Endothelial cell of umbilical vein (primary cell): ENCODE measurements at regions not wholly inside any gene's neighbourhood (a gene's known extent, or its start where the extent isn't known, plus 50 kb on each side); places are given as distances from the start of the nearest gene placed in this dataset.

ENCODE experiments used
- CTCF ChIP-seq, 2 donors: IDR thresholded peaks; 1 replicate in 1 of 2; 2 replicates in 1 of 2; pipeline ENCODE4 v1.5.1; 2011; ENCODE audit warnings: low read length in 2 of 2, mild to moderate bottlenecking in 2 of 2, moderate library complexity in 2 of 2, control low read depth in 1 of 2, inconsistent platforms in 1 of 2, low read depth in 1 of 2; ENCODE audit not compliant: insufficient read depth in 1 of 2; ENCODE audit errors: extremely low read depth in 1 of 2
- POLR2A ChIP-seq: IDR thresholded peaks from 2 replicates; pipeline ENCODE4 v1.6.1; 2012; ENCODE audit warnings: low read depth, mild to moderate bottlenecking, control low read depth, low read length
- POLR2AphosphoS5 ChIP-seq: IDR thresholded peaks from 2 replicates; pipeline ENCODE4 v1.6.1; 2012; ENCODE audit warnings: low read depth, mild to moderate bottlenecking, control low read depth, low read length, moderate library complexity; ENCODE audit not compliant: insufficient read depth

GRCh38 chr6:71171497-71172070 is 117.0 kb upstream of the OGFRL1 start:
- TF ChIP-seq CTCF (IDR thresholded peaks at IDR 0.05; ENCODE audit: extremely low read depth in 1 of 2, insufficient read depth in 1 of 2, low read depth in 1 of 2, low read length in 2 of 2) (no peak), POLR2AphosphoS5 (no peak), POLR2A (no peak)
